ENCODE measurements at regions not wholly inside any gene's neighbourhood (a gene's known extent, or its start where the extent isn't known, plus 50 kb on each side); places are given as distances from the start of the nearest gene placed in this dataset.

DNA sequence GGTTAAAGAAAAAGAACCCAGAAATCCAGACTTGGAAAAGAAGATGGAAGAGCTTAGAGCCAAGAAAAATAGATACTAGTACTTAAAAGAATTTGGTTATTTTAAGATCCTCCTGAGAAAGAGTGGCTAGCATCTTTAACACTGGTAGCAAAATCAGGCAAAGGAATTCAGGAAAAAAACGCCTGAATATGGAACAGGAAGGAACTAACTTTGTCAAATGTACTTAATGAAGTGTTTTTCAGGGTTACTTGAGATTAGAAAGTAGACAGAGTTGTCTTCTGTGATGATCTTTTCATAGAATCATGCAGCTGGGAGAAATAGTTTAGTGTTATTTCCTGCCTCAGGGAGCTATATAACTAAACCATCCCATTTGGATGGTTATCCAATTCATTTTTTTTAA, 50.8 kb upstream of the SASH1 start:
- H3K9me3 Mint-ChIP-seq: peaks cover 0 to 2% (median 0%) of the 10 kb centered on the region in 3 donors

More for the DNA sequence above, 50.8 kb upstream of the SASH1 start:
- no peaks in the 10 kb centered on the region for H3K36me3 Mint-ChIP-seq
- H3K27me3 Mint-ChIP-seq: peaks cover 15% of the 10 kb centered on the region
- no peak overlapping the region for H3K4me3 Mint-ChIP-seq
- H3K4me1 Mint-ChIP-seq: no peaks in the 10 kb centered on the region
- no peak overlapping the region for H3K27ac Mint-ChIP-seq
